K562 (cell line): ENCODE measurements at regions not wholly inside any gene's neighbourhood (a gene's known extent, or its start where the extent isn't known, plus 50 kb on each side); places are given as distances from the start of the nearest gene placed in this dataset.

ENCODE experiments used
- E2F8 ChIP-seq: fragments of 450-650 bp; IDR thresholded peaks from 2 replicates; pipeline ENCODE4 v1.7.1; 2018; ENCODE audit warnings: mild to moderate bottlenecking, low read depth; ENCODE audit not compliant: partially characterized antibody
- HDAC8 ChIP-seq: fragments of 450-650 bp; IDR thresholded peaks from 2 replicates; pipeline ENCODE4 v1.6.1; 2016; ENCODE audit warnings: mild to moderate bottlenecking, missing genetic modification characterization, moderate library complexity, missing compliant biosample characterization
- KAT2B ChIP-seq: IDR thresholded peaks from one replicate; pipeline ENCODE4 v1.6.1; 2012; ENCODE audit warnings: low read depth, mild to moderate bottlenecking, control low read depth, inconsistent platforms, low read length, moderate library complexity
- LARP7 ChIP-seq: fragments of 450-650 bp; IDR thresholded peaks from 2 replicates; pipeline ENCODE4 v1.6.1; 2016
- MAFK ChIP-seq: IDR thresholded peaks from 2 replicates; pipeline ENCODE4 v1.6.1; 2011; ENCODE audit warnings: low read length, improper control_type of control experiment
- RBM17 ChIP-seq: fragments of 200-400 bp; formaldehyde crosslinking; IDR thresholded peaks from 2 replicates; pipeline ENCODE4 v1.6.1; 2017; ENCODE audit warnings: low read depth, mild to moderate bottlenecking, low read length, borderline replicate concordance
- ZBTB49 ChIP-seq: sonication (generic); formaldehyde crosslinking; IDR thresholded peaks from 2 replicates; pipeline ENCODE4 v1.8.0; 2022; ENCODE audit warnings: missing genetic modification reagents, mild to moderate bottlenecking, borderline replicate concordance
- ZNF143 ChIP-seq: sonication (generic); formaldehyde crosslinking; IDR thresholded peaks from 2 replicates; pipeline ENCODE4 v1.9.0; 2022; ENCODE audit warnings: mild to moderate bottlenecking, missing genetic modification reagents
- ZNF668 ChIP-seq: fragments of 250-450 bp; sonication (Bioruptor Pico); IDR thresholded peaks from 2 replicates; pipeline ENCODE4 v1.8.0; 2022; ENCODE audit warnings: mild to moderate bottlenecking, inconsistent platforms
- ZNF780A ChIP-seq: fragments of 250-450 bp; sonication (Bioruptor Pico); IDR thresholded peaks from 2 replicates; pipeline ENCODE4 v1.5.0; 2021; ENCODE audit warnings: mild to moderate bottlenecking

- no peak for TF ChIP-seq RBM17
- no peak for TF ChIP-seq KAT2B
- no peak for TF ChIP-seq ZNF780A (CRISPR knock-in tag)
- no peak for TF ChIP-seq ZNF143 (CRISPR knock-in tag)
- TF ChIP-seq E2F8: no peak
- TF ChIP-seq ZBTB49 (CRISPR knock-in tag): no peak
- TF ChIP-seq ZNF668 (CRISPR knock-in tag): no peak
- TF ChIP-seq LARP7: no peak
- TF ChIP-seq HDAC8 (tag): no peak
- peak; percentile 76 for TF ChIP-seq MAFK
Observed at GRCh38 chr14:30410986-30411385, 148.0 kb upstream of the G2E3 start (continued).
